Left ventricle myocardium inferior (tissue), 1 donor: ENCODE measurements at regions not wholly inside any gene's neighbourhood (a gene's known extent, or its start where the extent isn't known, plus 50 kb on each side); places are given as distances from the start of the nearest gene placed in this dataset. TPM values are rescaled to one million over a fixed set of nuclear protein-coding genes. Genes with fewer than 3 reads are reported as not detected.
"Not testable (repeated sequence)": the region's sequence is repeated elsewhere in the genome, so short reads cannot be mapped to it uniquely, and the experiment has no call there.

Source experiments
- DNase-seq: peaks from one replicate; pipeline ENCODE4 v3.0.0-alpha.2; 2020
- H3K27ac ChIP-seq: fragments of 200-600 bp; replicated peaks from 2 replicates; pipeline ENCODE4 v1.8.0; 2021
- H3K27me3 ChIP-seq: fragments of 200-600 bp; 2 replicates; pipeline ENCODE4 v1.8.0; 2021; ENCODE audit warnings: low read depth
- H3K36me3 ChIP-seq: fragments of 200-600 bp; 2 replicates; pipeline ENCODE4 v1.8.0; 2021
- H3K4me1 ChIP-seq: fragments of 200-600 bp; 2 replicates; pipeline ENCODE4 v1.8.0; 2021
- H3K4me3 ChIP-seq: fragments of 200-600 bp; 2 replicates; pipeline ENCODE4 v1.8.0; 2021; ENCODE audit warnings: mild to moderate bottlenecking, moderate library complexity
- H3K9me3 ChIP-seq: fragments of 200-600 bp; replicated peaks from 2 replicates; pipeline ENCODE4 v1.8.0; 2021
- intact Hi-C: fragments of 100-400 bp; cut with micrococcal nuclease; formaldehyde crosslinking; loops from one replicate; pipeline ENCODE4 v1.11.0; 2022
- microRNA-seq: library from miRNA; unstranded; fragments of <30 nt; microRNA quantifications from one replicate; pipeline ENCODE4 v1.2.0, GENCODE V29; 2020
- TF ChIP-seq, protein P1 (sequence below): fragments of 200-600 bp; IDR thresholded peaks from 2 replicates; pipeline ENCODE4 v1.8.0; 2021; ENCODE audit warnings: antibody characterized with exemption, mild to moderate bottlenecking, borderline replicate concordance
- donor health status: DM: no; HTN: yes; CAD: no; lungs with severe emphysema.

DNA sequence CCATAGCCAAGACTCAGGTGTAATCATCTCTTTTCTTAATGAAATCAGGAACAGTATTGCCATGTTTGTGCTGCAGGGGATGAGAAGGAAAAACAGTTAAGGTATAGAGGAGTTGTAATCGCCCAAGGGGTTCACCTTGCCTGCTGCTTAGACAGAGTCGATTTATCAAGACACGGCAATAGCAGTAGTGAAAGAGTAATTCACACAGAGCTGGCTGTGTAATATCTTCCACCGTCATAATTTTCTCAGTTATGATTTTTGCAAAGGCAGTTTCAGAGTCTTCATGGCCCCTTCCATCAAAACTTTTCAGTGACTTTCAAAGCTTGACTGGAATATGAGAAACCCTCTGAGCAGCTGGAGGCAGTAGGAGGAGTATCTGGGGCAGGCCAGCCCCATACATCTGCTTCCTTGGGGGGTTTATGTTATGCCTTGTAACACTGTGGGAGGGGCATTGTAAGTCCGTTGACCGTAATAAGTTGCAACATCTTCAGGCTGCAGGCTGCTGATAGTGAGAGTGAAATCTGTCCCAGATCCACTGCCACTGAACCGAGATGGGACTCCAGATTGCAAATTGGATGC is 605.4 kb downstream of the RPIA start:
- H3K4me3 ChIP-seq, intact Hi-C loops, H3K4me1 ChIP-seq, H3K9me3 ChIP-seq, H3K27ac ChIP-seq, H3K36me3 ChIP-seq, DNase-seq, H3K27me3 ChIP-seq: not testable (repeated sequence)

DNA sequence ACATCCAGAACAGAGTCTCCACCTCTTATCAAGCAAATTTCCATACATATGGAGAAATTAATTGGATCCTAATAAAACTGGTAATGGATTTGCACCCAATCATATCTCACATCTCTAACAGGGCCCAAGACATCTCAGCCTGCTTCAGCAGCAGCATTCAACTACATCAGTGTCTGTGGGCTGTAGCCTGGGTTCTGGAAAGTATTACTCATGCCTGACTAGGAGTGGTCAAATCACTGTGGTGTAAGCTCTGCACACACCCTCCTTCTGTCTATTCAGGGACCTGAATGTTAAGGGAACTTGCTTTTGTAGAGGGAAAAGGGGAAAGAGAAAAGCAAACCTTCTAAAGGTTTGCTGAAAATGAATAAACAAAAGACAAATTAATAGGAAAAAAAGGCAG is 607.7 kb downstream of the RPIA start:
- DNase-seq, H3K4me3 ChIP-seq, H3K27me3 ChIP-seq, H3K36me3 ChIP-seq, H3K9me3 ChIP-seq, H3K27ac ChIP-seq, H3K4me1 ChIP-seq, intact Hi-C loops: not testable (repeated sequence)

DNA sequence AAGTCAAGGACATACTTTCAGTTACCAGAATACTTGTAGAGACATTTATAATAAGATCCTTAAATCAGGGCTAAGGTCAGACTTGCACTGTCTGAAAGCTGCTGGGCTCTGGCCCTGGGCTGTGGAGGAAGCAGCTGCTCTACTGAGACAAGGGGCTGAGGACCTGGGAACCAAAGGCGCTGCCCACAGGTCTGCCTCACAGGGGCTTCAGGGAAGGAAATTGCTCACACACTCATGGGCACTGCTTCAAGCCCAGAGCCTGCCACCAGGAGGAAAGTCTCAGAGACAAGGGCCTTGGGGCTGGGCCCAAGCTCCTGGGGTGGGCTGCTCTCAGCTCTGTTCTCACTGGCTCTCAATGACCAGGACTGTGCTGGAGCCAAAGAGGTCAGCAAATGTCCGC is 614.1 kb downstream of the RPIA start:
- DNase-seq, H3K27ac ChIP-seq, H3K36me3 ChIP-seq, H3K27me3 ChIP-seq, H3K9me3 ChIP-seq, H3K4me1 ChIP-seq, intact Hi-C loops, H3K4me3 ChIP-seq: not testable (repeated sequence)

DNA sequence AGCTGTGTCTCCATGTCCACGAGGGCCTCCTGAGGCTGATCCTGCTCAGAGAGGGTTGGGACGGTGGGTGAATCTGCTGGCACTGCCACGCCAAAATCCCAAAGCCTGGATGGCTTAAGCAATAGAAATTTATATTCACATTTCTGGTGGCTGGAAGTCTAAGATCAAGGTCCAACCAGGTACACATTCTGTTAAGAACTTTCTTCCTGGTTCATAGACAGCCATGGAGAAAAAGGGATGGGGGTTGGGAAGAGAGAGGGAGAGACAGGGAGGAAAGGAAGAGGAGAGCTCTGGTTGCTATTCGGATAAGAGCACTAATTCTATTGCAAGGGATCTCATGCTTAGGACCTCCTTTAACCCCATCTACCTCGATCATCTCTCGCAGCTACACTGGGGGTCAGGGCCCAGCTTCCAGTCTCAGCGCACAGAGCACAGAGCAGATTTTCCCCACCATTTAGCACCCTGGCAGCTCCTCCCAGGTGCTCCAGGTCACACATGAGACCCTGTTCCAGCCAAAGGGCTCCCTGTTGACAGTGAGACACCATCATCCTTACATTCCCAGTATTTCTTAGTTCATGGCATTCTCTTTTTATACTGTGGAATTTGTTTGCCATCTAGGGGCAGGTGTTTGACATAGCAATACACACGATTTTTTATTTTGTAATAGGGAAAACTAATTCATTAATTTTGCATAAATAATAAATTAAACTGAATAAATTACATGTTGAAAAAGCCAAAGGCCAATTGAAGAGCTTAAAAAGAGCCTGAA is 615.6 kb downstream of the RPIA start:
- DNase-seq, H3K4me3 ChIP-seq, intact Hi-C loops, H3K36me3 ChIP-seq, H3K27ac ChIP-seq, H3K9me3 ChIP-seq, H3K4me1 ChIP-seq: not testable (repeated sequence)
- peaks cover 14% of the 10 kb centered on the region for H3K27me3 ChIP-seq

DNA sequence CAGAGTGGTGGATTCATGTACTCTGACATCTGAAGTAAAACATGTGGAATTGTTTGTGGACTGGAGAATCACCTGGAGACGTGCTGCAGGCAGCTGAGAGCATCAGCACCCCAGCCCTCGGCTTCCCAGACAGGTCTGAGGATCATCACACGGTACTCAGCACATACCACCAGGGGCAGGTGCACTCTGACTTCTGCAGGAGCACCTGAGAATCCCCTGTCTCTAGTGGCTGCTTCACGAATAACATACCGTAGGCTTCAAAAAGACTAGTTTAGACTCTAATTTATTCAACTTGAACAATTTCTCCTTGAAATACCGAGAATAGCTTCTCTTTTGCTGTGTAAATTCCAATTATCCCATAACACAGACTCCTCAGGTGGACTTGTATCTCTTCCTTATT is 627.5 kb downstream of the RPIA start:
- H3K4me3 ChIP-seq, intact Hi-C loops, H3K36me3 ChIP-seq, H3K27me3 ChIP-seq, DNase-seq, H3K9me3 ChIP-seq, H3K27ac ChIP-seq, H3K4me1 ChIP-seq: not testable (repeated sequence)

DNA sequence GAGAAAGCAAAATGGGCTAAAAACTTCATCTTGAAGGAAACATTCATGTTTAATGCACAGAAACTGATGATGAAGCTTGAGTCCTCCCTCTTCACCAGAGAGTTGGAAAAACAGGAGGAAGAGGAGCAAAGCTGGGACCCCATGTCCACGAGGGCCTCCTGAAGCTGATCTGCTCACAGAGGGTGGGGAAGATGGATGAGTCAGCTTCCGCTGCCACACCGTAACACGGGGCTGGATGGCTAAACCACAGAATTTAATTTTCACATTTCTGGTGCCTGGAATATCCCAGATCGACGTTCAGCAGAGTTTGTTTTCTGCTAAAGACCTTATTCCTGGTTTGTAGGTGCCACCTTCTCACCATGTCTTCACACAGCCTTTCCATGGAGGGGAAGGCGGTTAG is 634.4 kb downstream of the RPIA start:
- intact Hi-C loops, DNase-seq: not testable (repeated sequence)

DNA sequence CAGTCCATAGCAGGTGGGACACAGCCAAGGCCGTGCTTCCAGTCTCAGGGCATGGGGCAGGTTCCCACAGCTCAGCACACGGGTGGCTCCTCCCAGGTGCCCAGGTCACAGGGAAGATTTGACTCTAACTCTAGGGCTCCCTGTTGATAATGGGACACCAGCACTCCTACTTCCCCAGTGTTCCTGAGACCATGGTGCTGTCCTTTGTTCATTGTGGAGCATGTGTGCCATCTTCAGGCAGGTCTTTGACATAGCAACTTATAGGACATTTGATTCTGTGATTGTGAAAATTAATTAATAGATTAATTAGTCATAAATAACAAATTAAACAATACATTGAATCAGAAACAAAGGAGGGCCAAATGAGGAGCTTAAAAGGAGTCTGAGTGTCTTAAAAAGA is 635.0 kb downstream of the RPIA start:
- H3K27me3 ChIP-seq, H3K4me1 ChIP-seq, H3K4me3 ChIP-seq, H3K9me3 ChIP-seq, H3K36me3 ChIP-seq, DNase-seq, H3K27ac ChIP-seq, intact Hi-C loops: not testable (repeated sequence)
- TF ChIP-seq, protein P1, sequence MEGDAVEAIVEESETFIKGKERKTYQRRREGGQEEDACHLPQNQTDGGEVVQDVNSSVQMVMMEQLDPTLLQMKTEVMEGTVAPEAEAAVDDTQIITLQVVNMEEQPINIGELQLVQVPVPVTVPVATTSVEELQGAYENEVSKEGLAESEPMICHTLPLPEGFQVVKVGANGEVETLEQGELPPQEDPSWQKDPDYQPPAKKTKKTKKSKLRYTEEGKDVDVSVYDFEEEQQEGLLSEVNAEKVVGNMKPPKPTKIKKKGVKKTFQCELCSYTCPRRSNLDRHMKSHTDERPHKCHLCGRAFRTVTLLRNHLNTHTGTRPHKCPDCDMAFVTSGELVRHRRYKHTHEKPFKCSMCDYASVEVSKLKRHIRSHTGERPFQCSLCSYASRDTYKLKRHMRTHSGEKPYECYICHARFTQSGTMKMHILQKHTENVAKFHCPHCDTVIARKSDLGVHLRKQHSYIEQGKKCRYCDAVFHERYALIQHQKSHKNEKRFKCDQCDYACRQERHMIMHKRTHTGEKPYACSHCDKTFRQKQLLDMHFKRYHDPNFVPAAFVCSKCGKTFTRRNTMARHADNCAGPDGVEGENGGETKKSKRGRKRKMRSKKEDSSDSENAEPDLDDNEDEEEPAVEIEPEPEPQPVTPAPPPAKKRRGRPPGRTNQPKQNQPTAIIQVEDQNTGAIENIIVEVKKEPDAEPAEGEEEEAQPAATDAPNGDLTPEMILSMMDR = peak; percentile 29

More for the DNA sequence above, 634.4 kb downstream of the RPIA start:
- H3K27ac ChIP-seq, H3K9me3 ChIP-seq, H3K4me1 ChIP-seq, H3K27me3 ChIP-seq, H3K36me3 ChIP-seq, H3K4me3 ChIP-seq: not testable (repeated sequence)

DNA sequence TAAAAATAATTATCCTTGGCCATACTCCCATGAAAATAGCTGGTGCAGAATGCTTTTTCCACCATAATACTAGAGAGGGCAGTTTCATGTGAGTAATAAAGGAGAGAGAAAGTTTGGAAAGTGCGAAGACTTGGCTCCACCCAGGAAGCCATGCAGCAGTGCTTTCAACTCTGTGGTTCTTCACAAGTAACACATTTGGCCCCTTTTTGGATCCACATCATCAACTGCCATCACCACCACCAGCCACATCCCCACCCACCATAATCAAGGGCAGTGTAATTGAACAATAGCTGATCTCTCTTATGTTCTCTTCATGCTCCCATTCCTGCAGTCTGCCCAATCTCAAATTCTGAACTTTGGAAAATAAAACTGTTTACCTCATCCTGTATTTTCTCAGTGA is 637.3 kb downstream of the RPIA start:
- H3K36me3 ChIP-seq, H3K27ac ChIP-seq, intact Hi-C loops, DNase-seq, H3K27me3 ChIP-seq, H3K4me3 ChIP-seq, H3K9me3 ChIP-seq, H3K4me1 ChIP-seq: not testable (repeated sequence)

Small RNA genes in the stretch of these regions (microRNA-seq; reads per million reads assigned to microRNA genes)
- not detected for gene MIR4436A
